GM04504 (cell line): ENCODE measurements at regions not wholly inside any gene's neighbourhood (a gene's known extent, or its start where the extent isn't known, plus 50 kb on each side); places are given as distances from the start of the nearest gene placed in this dataset.

Source experiments
- DNase-seq: peaks from one replicate; pipeline ENCODE4 v3.0.0-alpha.2; 2012; ENCODE audit warnings: low read depth

DNA sequence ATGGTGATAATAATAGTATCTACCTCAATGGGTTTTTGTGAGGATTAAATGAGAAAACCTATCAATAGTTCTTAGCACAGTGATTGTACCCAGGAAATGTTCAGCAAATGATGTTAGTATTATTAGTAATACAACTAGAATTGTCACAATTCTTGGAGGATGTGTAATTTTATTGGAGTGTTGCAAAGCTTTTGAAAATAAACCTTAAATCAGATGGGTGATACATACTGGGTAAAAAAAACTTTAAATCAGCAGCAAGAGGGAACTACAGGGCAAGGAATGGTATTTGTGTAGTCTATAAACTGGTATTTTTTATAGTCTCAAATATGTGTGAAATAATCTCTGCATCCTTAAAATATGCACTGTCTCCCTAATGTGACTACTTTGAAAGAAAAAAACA is 371.6 kb downstream of the PIK3R1 start:
- DNase-seq, result peak; percentile 25

DNA sequence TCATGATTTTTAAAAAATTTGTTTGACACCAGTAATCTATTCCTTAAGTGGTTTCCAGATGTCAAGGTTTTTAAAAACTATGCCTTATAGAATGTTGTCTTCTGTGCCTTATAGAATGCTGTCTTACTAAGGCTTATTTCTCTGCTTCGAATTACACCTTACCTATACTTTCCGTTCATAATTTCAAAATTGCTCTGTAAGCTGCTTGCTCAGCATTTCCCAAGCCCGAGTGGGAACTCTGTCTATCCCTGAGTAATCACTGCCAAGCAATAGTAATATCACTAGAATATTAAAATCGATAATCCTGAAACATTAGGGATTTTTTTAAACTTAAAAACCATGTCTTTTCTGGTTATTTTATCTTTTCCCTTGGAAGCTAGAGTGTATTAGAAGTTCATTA is 376.3 kb downstream of the PIK3R1 start:
- DNase-seq, result no peak

DNA sequence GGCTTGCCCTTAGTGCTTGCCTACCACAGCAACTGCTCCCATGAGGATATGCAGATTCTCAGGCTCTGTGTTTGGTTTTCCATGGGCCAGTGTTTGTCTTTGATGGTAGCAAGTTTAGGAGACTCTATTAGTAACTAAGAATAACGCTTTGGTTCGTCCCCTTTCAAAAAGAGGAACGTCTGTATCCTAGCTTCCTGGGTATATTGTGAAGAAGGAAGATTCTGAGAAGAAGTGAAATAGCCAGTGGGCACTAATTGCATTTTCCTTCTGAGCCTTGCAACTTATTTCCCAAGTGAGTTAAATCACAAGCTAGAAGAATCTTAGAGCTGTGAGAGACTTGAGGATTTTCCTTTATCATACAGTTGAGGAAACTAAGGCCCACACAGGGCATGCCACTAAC is 376.8 kb downstream of the PIK3R1 start:
- no peak for DNase-seq

DNA sequence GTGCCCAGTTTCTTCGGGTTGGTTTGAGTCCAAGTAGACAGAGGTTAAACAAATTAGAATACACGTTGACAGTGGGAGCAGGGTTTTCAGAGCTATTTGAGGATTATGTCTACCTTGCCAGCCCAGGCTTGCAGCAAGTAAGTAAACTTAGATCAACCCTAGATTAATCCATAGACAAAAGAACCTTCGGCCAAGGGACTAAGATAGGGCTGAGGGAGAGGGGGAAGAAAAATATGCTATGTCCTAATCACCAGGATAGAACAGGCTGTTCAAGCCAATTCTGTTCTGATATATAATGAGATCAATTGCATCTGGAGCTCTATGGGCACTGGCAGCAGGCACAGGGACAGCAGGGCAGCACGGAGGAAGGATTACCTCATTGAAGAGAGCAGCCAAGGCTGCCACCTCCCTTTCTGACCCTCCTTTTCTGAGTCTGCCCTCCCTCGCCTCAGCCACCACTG is 377.7 kb downstream of the PIK3R1 start:
- no peak for DNase-seq

DNA sequence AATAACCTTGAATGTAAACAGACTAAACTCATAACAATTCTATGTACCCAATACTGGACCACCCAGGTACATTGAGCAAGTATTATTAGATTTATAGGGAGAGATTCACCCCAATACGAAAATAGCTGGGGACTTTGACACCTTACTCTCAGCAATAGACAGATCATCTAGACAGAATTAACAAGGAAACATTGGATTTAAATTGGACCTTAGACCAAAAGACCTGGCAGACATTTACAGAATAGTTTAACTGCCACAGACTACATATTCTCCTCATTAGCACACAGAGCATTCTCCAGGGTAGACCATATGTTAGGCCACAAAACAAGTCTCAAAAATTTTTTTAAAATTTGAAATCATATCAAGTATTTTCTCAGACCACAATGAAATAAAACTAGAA is 397.4 kb downstream of the PIK3R1 start:
- DNase-seq, result no peak

DNA sequence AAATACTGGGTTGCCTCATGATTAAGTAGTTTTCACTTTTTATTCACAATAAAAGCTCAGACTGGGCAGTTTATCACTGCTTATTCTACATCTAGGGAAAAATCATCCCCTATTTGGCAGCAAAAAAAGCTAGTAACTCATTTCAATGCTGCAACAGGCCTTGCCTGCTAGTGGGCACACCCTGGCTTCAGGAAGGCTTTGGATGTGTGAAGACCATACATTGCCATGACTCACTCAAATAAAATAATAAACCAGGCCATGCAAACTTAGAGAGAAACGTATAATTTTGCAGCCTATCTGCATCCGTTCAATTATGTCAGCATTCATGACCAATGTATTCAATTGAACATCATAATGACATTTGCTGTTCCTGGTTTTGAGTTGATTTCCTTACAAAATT is 402.9 kb downstream of the PIK3R1 start:
- DNase-seq, result no peak

DNA sequence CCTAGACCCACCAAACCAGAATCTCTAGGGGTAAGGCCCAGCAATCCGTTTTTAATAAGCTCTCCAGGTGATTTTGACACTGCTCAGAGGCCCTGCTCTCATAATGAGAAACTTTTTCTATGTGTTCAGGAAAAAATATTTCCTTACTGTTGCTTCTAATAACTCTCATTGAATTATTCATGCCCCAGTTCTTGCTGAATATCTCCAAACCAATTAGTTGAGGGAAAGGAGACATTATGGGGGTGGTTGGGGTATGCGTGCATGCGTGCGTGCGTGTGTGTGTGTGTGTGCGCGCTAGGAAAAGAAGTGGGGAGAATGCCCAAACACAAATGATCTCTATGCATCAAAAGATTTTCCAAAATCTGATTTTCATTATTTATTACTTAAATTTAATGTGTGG is 411.4 kb downstream of the PIK3R1 start:
- no peak for DNase-seq

DNA sequence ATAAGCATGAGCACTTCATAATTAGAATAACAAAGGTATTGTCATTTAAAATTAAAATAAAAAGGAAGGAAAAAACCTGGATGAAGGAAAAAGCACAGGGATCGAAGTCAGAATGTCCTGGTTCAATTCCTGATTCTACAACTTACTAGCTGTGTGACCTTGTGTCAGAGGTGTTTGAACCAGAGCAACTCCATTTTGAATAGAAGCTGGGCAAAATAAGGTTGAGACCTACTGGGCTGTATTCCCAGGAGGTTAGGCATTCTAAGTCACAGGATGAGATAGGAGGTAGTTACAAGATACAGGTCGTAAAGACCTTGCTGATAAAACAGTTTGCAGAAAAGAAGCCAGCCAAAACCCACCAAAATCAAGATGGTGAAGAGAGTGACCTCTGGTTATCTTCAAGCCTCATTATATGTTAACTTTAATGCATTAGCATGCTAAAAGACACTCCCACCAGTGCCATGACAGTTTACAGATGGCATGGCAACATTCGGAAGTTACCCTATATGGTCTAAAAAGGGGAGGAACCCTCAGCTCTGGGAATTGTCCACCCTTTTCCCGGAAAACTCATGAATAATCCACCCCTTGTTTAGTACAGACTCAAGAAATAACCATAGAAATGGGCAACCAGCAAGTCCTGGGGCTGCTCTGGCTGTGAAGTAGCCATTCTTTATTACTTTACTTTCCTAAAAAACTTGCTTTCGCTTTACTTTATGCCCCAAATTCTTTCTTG is 412.7 kb downstream of the PIK3R1 start:
- DNase-seq, result no peak

DNA sequence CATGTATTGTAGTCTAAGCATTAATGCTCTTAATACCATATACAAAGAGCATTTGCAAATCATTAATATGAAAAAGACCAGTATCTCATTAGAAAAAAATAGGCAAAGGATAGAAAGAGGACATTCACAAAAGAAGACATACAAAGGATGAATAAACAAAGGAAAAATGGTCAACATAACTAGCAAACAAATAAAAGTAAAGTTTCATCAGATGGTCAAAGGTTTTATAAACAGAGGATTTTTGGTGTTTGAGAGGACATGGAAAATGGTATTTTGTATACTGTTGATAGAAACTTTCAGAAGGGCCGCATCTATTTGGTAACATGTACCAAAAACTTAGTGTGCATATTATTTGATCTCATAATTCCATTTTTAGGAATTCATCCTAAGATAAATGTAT is 414.8 kb downstream of the PIK3R1 start:
- no peak for DNase-seq

DNA sequence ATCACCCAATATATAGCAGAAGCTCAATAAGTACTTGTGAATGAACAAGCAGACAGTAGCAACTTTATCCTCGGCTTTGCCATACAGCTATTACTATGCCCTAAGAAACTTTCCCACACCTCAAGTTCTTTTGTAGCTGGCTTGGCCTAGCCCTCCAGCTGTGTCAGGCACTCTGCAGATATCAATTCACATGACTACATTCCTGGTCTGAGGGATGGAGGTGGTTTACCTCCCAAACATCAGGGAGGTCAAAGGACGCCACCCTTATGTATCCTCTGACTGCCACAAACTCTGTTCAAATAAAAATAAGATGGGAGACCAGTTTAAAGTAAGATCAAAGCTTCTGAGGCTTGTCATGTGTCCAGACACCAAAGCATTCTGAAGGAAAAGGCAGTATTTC is 416.3 kb downstream of the PIK3R1 start:
- no peak for DNase-seq

DNA sequence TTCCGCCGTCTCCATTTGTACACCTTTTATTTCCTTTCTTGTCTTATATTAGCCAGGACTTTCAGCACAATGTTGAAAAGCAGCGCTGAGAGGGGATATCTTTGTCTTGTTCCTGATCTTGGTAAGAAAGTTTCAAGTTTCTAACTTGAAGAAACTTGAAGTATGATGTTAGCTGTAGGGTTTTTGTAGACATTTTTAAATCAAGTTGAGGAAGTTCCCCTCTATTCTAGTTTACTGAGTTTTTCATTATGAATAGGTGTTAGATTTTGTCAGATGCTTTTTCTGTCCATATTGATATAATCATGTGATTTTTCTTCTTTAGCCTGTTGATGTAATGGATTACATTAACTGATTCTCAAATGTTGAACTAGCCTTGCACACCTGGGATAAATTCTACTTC is 425.7 kb downstream of the PIK3R1 start:
- no peak for DNase-seq

DNA sequence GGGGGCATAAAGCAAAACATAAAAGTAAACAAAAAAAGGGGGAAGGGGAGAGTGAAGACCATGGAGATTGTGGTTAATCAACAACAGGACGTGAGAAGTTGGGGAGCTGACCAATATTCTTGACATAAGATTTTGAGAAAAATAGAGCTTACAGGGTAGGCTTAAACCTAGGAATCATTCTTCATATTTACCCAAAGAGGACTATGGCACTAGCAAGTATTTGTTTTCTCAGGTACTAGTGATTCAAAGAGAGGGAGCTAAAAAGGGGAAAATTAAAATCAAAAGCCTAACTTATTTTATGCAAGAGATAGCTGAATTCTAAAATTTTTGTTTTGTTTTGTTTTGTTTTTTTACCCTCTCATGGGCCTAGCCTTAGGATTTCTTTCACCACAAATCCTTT is 427.5 kb downstream of the PIK3R1 start:
- DNase-seq, result no peak

DNA sequence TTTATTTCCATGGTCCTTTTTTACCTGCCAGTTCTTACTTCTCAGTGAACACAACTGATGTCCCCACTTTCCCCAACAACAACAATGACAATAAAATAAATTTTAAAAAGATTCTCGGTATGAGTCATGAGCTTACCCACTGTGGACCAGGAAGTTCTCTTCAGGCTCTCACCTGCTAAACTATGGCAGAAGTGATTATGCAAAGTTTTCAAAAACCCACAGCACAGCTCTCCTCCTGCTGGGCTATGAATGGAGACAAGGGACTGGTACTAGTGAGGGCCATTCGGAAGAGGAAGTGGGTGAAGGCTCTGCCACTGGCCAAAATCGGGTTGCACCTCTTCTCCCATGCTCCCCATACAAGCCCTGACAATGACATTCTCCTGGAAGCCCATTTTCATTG is 429.4 kb downstream of the PIK3R1 start:
- no peak for DNase-seq

DNA sequence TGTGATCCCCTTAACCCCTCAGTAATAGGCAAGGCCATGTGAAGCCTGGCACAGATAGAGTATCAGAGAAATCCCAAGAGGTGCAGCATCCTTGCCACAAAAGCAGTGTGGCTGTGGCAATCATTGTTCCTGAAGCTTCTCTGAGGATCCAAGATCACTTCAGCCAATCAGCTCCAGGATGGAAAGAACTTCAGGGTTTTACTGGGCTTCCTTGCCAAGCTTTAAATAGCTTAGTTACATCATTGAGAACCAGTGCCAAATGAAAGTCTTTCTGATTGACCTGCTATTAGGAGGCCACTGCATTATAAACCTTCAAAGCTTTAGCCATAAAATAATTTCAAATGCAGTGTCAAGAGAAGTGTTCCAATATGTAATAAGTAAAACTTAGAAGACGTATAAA is 430.6 kb downstream of the PIK3R1 start:
- no peak for DNase-seq

DNA sequence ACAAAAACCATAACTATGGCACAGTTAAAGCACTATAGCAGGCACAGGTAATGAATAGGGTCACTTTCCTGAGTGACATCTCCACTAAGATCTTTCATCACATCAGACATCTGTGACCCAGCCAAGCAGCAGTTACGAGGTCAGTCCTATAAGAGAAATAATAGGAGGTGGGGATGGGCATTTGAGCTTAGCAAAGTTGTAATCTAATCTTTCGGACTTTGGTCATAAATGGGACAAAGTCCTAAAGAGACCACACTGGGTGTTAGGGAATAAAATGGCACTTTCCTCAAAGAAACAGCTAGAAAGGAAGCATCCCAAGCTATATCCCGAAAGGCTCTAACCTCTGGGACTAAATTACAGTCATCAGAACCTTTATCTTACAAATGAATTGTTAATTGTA is 432.2 kb downstream of the PIK3R1 start:
- DNase-seq, result no peak

DNA sequence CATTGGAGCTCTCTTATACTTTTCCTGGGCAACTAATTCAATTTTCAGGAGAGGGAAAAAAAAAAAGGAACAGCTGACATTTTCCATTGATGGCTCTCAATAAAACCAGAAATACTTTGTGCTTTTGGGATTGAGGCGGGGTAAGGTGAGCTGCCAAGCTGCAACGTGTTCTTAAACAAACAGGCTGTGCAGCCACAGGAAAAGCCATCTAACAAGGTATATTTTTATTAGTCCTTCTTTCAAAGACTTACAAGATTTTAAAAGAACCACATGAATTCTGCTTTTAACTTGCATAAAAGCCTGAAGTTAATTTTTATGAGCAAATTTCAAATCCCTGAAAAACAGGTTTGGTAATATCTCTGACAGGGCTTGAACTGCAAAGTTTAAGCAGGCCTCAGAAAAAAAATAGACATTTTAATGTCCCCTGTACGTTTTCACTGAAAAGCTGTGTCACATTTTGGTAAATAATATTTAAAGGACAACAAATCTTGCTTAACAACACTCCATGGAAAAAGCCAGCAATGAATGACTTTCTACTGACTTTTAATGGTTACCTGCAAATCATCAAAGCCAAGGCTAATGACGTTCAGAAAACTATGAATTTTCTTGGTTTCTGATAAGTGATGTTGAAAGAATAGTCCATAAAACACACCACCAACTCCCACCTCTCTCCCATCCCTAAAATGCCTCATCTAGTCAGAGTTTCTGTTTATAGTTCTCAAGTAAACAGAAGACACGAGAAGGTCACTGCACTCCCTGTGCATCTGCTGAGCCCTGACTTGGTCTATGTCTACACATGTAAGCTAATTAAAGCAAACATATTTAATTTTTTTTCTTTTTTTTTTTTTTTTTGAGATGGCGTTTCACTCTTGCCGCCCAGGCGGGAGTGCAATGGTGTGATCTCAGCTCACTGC is 433.6 kb downstream of the PIK3R1 start:
- DNase-seq, result no peak

DNA sequence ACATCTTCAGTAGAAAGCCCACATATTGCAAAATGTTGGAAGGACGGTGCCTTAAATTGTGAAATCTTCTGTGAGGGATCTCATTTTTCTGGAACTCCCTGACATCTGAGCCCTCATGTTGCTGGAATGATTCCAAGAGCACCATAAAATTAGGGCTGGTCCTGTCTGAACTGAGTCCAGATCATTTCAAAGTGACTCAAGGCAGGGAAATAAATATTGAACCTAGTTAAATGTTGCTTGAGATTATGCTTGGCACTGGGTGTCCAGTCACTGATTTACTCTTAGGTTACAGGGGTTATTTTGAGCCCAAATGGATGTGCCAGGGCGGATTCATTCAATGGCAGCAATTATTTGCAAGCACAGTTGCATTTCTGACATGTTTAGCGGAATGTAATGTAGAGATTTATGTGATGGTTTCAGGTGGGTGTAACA is 437.0 kb downstream of the PIK3R1 start:
- peak; percentile 76 for DNase-seq

DNA sequence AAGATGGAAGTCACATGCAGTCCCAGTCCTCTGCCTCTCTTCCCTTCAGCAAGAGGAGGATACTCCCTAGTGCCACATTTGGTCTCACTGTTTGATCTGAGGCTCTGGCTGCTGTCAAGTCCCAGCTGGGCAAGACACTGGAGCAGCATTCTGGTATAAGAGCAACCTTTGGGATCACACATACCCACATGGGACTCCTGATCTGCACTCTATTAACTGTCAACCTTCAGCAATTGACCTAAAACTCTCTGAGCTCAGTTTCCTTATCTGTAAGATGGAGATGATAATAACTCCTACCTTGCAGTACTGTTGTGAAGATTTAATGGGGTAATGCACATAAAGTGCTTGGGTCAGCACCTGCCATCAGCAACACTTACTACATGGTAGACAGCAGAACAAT is 437.9 kb downstream of the PIK3R1 start:
- no peak for DNase-seq

DNA sequence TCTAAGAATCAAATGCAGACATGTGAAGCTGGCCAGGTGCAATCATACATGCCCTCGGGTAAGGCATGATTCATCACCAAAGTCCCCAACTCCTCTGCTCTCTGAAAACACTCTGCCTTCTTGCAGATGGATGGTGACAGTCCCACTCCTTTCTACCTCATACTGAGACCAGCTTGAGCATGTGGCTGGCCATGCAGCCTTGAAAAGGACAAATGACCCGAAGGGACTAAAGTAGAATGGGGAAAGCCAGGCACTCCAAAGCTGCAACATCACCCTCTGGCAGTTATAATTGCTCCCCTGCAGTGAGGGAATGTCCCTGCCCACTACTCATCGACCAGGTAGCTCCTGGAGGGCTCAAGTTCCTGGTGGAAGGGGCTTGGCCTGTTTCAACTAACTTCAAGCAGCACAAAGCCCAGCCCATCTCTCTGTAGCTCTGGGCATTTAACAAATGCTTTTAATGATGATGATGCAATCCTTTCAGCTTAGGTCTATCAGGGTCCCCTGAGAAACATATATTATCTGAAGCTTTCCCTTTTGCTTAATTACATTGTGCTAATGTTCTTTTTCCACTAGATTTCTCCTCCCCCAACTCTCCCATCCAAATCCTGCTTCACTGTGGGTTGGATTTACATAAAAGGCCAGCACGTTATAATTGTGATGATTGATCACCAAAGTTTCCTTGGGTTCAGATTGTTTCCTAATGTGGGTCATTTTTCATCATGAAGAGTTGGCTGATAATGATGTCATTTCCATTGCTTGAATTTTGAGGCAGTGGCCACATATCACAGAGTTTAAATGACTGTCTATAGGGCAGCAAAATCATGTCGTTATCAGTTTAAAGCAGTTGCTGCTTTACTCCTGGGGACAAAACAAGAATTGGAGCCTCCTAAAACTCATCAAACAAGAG is 436.5 kb upstream of the SLC30A5 start:
- DNase-seq, result no peak

DNA sequence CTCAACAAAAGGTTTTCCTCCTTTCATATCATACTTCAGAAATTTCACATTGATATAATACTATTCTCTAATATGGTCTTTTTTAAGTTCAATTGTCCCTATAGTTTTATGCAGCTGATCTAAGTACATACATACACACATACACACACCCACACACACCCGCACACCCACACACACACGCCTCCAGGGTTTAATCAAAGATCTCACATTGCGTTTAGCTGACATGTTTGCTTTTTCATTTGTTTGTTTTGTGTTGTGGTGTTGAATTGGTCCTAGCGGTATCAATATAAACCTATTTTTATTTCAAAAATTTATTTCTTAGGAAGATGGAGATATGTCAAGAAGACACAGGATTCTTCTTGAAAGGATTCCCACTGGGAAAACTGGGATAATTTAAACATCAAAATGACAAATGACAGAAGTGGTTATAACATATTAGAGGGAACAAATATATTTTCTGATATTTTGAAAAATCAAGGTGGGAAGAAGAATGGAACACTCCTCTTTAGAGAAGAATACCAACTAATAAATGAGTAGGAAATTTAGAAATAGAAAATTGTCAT is 434.9 kb upstream of the SLC30A5 start:
- no peak for DNase-seq

DNA sequence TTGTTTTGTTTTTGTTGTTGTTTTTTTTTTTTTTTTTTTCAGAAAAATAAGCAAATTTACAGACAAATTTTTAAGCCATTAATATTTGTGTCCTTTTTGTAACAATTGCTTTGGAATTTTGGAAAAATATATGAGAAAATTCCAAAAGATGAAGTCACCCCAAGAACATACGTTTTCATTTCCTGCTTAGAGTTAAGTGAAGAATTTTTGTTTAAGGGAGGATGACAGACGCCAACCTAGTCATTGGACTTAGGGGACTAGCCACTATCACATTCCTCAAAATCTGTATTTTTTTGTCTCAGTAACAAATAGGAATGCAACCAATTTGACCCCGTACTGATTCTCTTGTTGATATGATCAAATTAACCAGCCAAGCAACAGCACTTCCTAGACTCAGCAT is 433.9 kb upstream of the SLC30A5 start:
- DNase-seq, result no peak

DNA sequence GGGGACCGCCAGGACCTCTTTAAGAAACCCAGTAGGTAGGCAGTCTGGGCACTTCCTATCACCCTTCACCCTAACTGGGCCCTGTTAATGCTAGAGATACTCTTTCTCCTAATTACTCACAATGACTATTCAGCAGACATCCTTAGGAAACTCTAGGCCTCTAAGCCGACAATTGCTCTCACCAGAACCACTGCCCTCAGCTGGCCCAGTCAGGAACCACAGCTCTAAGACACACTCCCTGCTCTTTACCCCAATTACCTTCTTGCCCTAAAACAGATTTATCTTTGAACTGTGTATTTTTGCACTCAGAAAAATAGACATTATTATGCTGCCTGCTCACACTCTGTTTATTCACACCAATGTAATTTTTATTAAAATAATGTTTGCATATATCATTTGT is 432.6 kb upstream of the SLC30A5 start:
- DNase-seq, result no peak
